Forelimb muscle (tissue), 1 donor: ENCODE measurements at regions not wholly inside any gene's neighbourhood (a gene's known extent, or its start where the extent isn't known, plus 50 kb on each side); places are given as distances from the start of the nearest gene placed in this dataset.
"Not testable (repeated sequence)": the region's sequence is repeated elsewhere in the genome, so short reads cannot be mapped to it uniquely, and the experiment has no call there.

Source experiments
- DNase-seq: peaks from one replicate; pipeline ENCODE4 v3.0.0-alpha.2; 2013; ENCODE audit warnings: low read depth

- DNase-seq: no peak
These were observed 98.4 kb upstream of the TBX5 start for GRCh38 chr12:114504311-114504710.

GRCh38 chr12:114501474-114501807, 95.5 kb upstream of the TBX5 start:
- DNase-seq: no peak

- no peak for DNase-seq
These were observed 95.0 kb upstream of the TBX5 start for GRCh38 chr12:114500775-114501473.

GRCh38 chr12:114500131-114500530, 94.2 kb upstream of the TBX5 start:
- no peak for DNase-seq

GRCh38 chr12:114499338-114499737, 93.4 kb upstream of the TBX5 start:
- DNase-seq: no peak

- DNase-seq: no peak
These were observed 86.0 kb upstream of the TBX5 start for GRCh38 chr12:114491916-114492315.

GRCh38 chr12:114484822-114485459, 79.0 kb upstream of the TBX5 start:
- DNase-seq: not testable (repeated sequence)

GRCh38 chr12:114483996-114484395, 78.1 kb upstream of the TBX5 start:
- no peak for DNase-seq

- DNase-seq: no peak
These were observed 75.2 kb upstream of the TBX5 start for GRCh38 chr12:114481200-114481535.

GRCh38 chr12:114480337-114481199, 74.6 kb upstream of the TBX5 start:
- DNase-seq: peak; percentile 13

GRCh38 chr12:114479831-114480230, 73.9 kb upstream of the TBX5 start:
- DNase-seq: no peak

GRCh38 chr12:114478865-114479264, 72.9 kb upstream of the TBX5 start:
- DNase-seq: no peak

- DNase-seq: no peak
These were observed 72.0 kb upstream of the TBX5 start for GRCh38 chr12:114477989-114478395.

- DNase-seq: peak; percentile 26
These were observed 70.2 kb upstream of the TBX5 start for GRCh38 chr12:114476159-114476558.

GRCh38 chr12:114473717-114474116, 67.8 kb upstream of the TBX5 start:
- DNase-seq: no peak

GRCh38 chr12:114473018-114473417, 67.1 kb upstream of the TBX5 start:
- no peak for DNase-seq

- no peak for DNase-seq
These were observed 51.7 kb upstream of the TBX5 start for GRCh38 chr12:114457620-114458019.
